Stimulated activated effector memory CD8-positive, alpha-beta T cell treated with anti-CD3 and anti-CD28 coated beads, Interleukin-12 subunit alpha, Interleukin-12 subunit beta, amount 100 ng/mL, for 72 hours (primary cell): ENCODE measurements at regions not wholly inside any gene's neighbourhood (a gene's known extent, or its start where the extent isn't known, plus 50 kb on each side); places are given as distances from the start of the nearest gene placed in this dataset.

Source experiments
- ATAC-seq: fragments of 150-1000 bp; cut with Tn5 transposase; 2 replicates; pipeline ENCODE4 v1.10.0; 2021
- DNase-seq, 2 donors: peaks; one replicate each; pipeline ENCODE4 v3.0.0; 2021 to 2022; ENCODE audit warnings: low spot score in 2 of 2
- H3K27ac Mint-ChIP-seq: one replicate; pipeline ENCODE4 v1.8.0; 2022; ENCODE audit warnings: mild to moderate bottlenecking, mixed read lengths
- H3K36me3 Mint-ChIP-seq: one replicate; pipeline ENCODE4 v1.8.0; 2022; ENCODE audit warnings: mild to moderate bottlenecking, mixed read lengths
- H3K4me1 Mint-ChIP-seq: one replicate; pipeline ENCODE4 v1.8.0; 2022; ENCODE audit warnings: mixed read lengths
- H3K4me3 Mint-ChIP-seq: one replicate; pipeline ENCODE4 v1.8.0; 2022; ENCODE audit warnings: mild to moderate bottlenecking, mixed read lengths
- H3K9me3 Mint-ChIP-seq: one replicate; pipeline ENCODE4 v1.8.0; 2022; ENCODE audit warnings: mixed read lengths

DNA sequence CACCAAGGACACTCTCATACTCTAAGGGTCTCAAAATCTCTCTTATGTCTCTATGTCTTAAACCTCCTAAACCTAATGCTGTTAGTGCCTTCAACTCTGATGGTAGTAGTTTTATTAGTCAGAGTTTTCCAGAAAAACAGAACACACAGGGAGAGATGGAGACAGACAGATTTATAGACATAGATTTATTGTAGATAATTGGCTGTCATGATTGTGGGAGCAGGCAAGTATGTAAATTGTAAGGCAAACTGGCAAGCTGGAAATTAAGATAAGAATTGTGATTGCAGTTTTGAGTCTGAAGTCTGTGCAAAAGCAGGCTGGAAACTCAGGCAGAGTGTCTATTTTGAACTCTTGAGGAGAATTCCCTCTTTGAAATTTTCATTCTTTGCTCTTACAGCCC is 96.3 kb upstream of the ROBO1 start:
- H3K4me3 Mint-ChIP-seq, result no peak overlapping the region
- peaks cover 21% of the 10 kb centered on the region for H3K9me3 Mint-ChIP-seq
- no peak overlapping the region for H3K27ac Mint-ChIP-seq
- DNase-seq (no peak), ATAC-seq (no peak)
- no peaks in the 10 kb centered on the region for H3K36me3 Mint-ChIP-seq
- H3K4me1 Mint-ChIP-seq, result no peaks in the 10 kb centered on the region

- ATAC-seq, result no peak
- H3K4me3 Mint-ChIP-seq, result no peak overlapping the region
- no peak overlapping the region for H3K27ac Mint-ChIP-seq
These were observed 81.1 kb upstream of the ROBO1 start for GRCh38 chr3:79848876-79849275.

GRCh38 chr3:79847928-79848327 is 80.1 kb upstream of the ROBO1 start:
- Mint-ChIP-seq H3K36me3 (no peaks in the 10 kb centered on the region), H3K4me3 (no peak overlapping the region), H3K4me1 (no peaks in the 10 kb centered on the region), H3K27ac (no peak overlapping the region), H3K9me3 (peaks cover 23% of the 10 kb centered on the region)
- no peak for ATAC-seq
- DNase-seq, result no peak

More at GRCh38 chr3:79848876-79849275, 81.1 kb upstream of the ROBO1 start:
- no peak for DNase-seq
- peaks cover 20% of the 10 kb centered on the region for H3K9me3 Mint-ChIP-seq
- no peaks in the 10 kb centered on the region for H3K36me3 Mint-ChIP-seq
- no peaks in the 10 kb centered on the region for H3K4me1 Mint-ChIP-seq

GRCh38 chr3:79846148-79846933 is 78.5 kb upstream of the ROBO1 start:
- H3K27ac Mint-ChIP-seq, result no peak overlapping the region
- no peak for ATAC-seq

GRCh38 chr3:79845546-79845945 is 77.7 kb upstream of the ROBO1 start:
- ATAC-seq, result no peak
- Mint-ChIP-seq H3K27ac (no peak overlapping the region), H3K4me1 (no peaks in the 10 kb centered on the region), H3K4me3 (no peak overlapping the region), H3K9me3 (peaks cover 18% of the 10 kb centered on the region), H3K36me3 (no peaks in the 10 kb centered on the region)
- DNase-seq, result no peak

More at GRCh38 chr3:79846148-79846933, 78.5 kb upstream of the ROBO1 start:
- no peak for DNase-seq
- Mint-ChIP-seq H3K4me3 (no peak overlapping the region), H3K9me3 (peaks cover 22% of the 10 kb centered on the region), H3K4me1 (no peaks in the 10 kb centered on the region), H3K36me3 (no peaks in the 10 kb centered on the region)

- Mint-ChIP-seq H3K4me1 (no peaks in the 10 kb centered on the region), H3K36me3 (no peaks in the 10 kb centered on the region), H3K27ac (no peak overlapping the region), H3K9me3 (peaks cover 20% of the 10 kb centered on the region), H3K4me3 (no peak overlapping the region)
- DNase-seq (no peak), ATAC-seq (no peak)
These were observed 76.4 kb upstream of the ROBO1 start for GRCh38 chr3:79844176-79844575.

DNA sequence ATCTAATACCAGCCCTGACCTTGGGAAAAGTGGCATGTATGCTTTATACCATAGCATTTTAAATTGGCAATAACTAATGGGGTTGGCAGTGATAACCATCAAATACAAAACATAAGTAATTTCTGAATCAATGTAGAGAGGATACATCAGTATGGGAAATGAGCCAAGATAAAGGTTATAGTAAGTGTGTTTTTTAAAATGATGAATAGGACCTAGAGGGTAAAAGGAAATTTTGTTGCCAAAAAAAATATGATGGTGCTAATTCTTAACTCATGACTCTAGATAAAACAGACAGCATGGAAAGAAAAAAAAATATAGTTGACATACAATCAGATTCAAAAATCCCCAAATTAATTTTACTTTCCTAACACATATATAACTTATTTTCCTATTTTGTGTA is 75.4 kb upstream of the ROBO1 start:
- no peaks in the 10 kb centered on the region for H3K36me3 Mint-ChIP-seq
- no peaks in the 10 kb centered on the region for H3K4me1 Mint-ChIP-seq
- peaks cover 21% of the 10 kb centered on the region for H3K9me3 Mint-ChIP-seq
- ATAC-seq, result no peak
- DNase-seq, result no peak
- H3K27ac Mint-ChIP-seq, result no peak overlapping the region
- H3K4me3 Mint-ChIP-seq, result no peak overlapping the region

- no peak for DNase-seq
- no peaks in the 10 kb centered on the region for H3K36me3 Mint-ChIP-seq
- no peak overlapping the region for H3K27ac Mint-ChIP-seq
- H3K9me3 Mint-ChIP-seq, result peaks cover 15% of the 10 kb centered on the region
- ATAC-seq, result no peak
- H3K4me3 Mint-ChIP-seq, result no peak overlapping the region
- no peaks in the 10 kb centered on the region for H3K4me1 Mint-ChIP-seq
These were observed 67.9 kb upstream of the ROBO1 start for GRCh38 chr3:79835701-79836100.

DNA sequence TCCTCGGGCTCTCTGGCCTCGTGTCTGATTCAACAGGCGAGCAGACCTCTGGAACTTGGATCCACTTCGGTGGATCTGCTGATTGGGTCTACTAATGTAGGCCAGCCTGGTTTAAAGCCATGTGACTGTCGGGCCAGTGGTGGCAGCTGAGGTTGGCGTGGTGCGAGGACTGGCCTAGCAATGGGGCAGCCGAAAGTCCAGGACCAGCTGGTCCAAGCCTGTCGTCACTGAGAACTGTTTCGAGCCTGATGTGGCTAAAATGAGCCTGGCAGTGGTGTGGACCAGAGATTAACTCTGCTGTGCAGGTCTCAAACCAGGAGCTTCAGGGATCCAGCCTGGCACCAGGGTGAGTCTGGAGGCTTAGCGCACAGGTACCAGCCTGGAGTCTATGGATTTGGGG is 56.4 kb upstream of the ROBO1 start:
- no peak for ATAC-seq
- no peak overlapping the region for H3K4me3 Mint-ChIP-seq
- H3K4me1 Mint-ChIP-seq, result no peaks in the 10 kb centered on the region
- H3K36me3 Mint-ChIP-seq, result no peaks in the 10 kb centered on the region
- peaks cover 19% of the 10 kb centered on the region for H3K9me3 Mint-ChIP-seq
- DNase-seq, result no peak
- no peak overlapping the region for H3K27ac Mint-ChIP-seq

DNA sequence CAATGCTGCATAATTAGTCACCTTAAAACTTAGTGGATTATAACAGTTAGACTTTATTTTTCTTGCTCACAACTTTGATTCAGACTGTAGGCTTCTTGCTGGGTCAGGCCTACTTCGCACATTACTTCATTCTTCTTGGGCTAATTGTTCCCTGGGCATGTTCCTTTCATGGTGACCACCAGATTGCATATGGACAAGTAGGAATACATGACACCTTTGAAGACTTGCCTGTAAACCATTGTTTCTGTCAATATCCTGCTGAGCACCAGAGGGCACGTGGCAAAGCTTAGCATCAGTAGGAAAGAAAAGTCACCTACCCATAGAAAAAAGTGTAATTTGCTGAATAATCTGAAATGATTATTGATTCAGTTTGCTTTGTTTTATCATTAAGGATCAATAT is 54.3 kb upstream of the ROBO1 start:
- DNase-seq (no peak), ATAC-seq (no peak)
- H3K9me3 Mint-ChIP-seq, result peaks cover 26% of the 10 kb centered on the region
- H3K4me3 Mint-ChIP-seq, result no peak overlapping the region
- H3K4me1 Mint-ChIP-seq, result no peaks in the 10 kb centered on the region
- H3K36me3 Mint-ChIP-seq, result no peaks in the 10 kb centered on the region
- H3K27ac Mint-ChIP-seq, result no peak overlapping the region

GRCh38 chr3:79820089-79820488 is 52.3 kb upstream of the ROBO1 start:
- DNase-seq, result no peak
- Mint-ChIP-seq H3K9me3 (peaks cover 32% of the 10 kb centered on the region), H3K4me3 (no peak overlapping the region), H3K36me3 (no peaks in the 10 kb centered on the region), H3K27ac (no peak overlapping the region), H3K4me1 (no peaks in the 10 kb centered on the region)
- ATAC-seq, result no peak

GRCh38 chr3:79818015-79818414 is 50.2 kb upstream of the ROBO1 start:
- no peaks in the 10 kb centered on the region for H3K4me1 Mint-ChIP-seq
- H3K27ac Mint-ChIP-seq, result no peak overlapping the region
- H3K9me3 Mint-ChIP-seq, result peaks cover 35% of the 10 kb centered on the region
- DNase-seq (no peak), ATAC-seq (no peak)
- no peaks in the 10 kb centered on the region for H3K36me3 Mint-ChIP-seq
- H3K4me3 Mint-ChIP-seq, result no peak overlapping the region
